IMR-90 (cell line): ENCODE measurements at regions not wholly inside any gene's neighbourhood (a gene's known extent, or its start where the extent isn't known, plus 50 kb on each side); places are given as distances from the start of the nearest gene placed in this dataset.
"Not testable (repeated sequence)": the region's sequence is repeated elsewhere in the genome, so short reads cannot be mapped to it uniquely, and the experiment has no call there.

Experiments
- ATAC-seq: fragments of 200-7000 bp; cut with Tn5 transposase; 2 replicates; pipeline ENCODE4 v1.9.1; 2020; ENCODE audit warnings: low read depth, mild to moderate bottlenecking, moderate library complexity
- BruUV-seq: library from RNA; stranded (reverse); fragments of 400-500 nt; replicated peaks from 2 replicates; lab custom pipeline; 2021; lab: Mats Ljungman, UMichigan
- CTCF ChIA-PET: fragments of 300-600 bp; formaldehyde crosslinking; extraction: SDS; loops from one replicate; lab custom pipeline; 2021; ENCODE audit warnings: antibody characterized with exemption; lab: Yijun Ruan, JAX
- POLR2A ChIA-PET: fragments of 300-600 bp; sonication (Branson Sonifier 250); formaldehyde crosslinking; loops from one replicate; lab custom pipeline; 2022; ENCODE audit warnings: antibody characterized with exemption; ENCODE audit not compliant: unreplicated experiment; lab: Charles Lee
- DNase-seq: peaks from one replicate; pipeline ENCODE4 v3.0.0; 2013
- H2AFZ ChIP-seq: replicated peaks from 2 replicates; pipeline ENCODE3; 2013; ENCODE audit warnings: low read length, mild to moderate bottlenecking; ENCODE audit not compliant: poor library complexity
- H2AK5ac ChIP-seq: 2 replicates; pipeline ENCODE4 v1.6.1; 2013; ENCODE audit warnings: low read depth, low read length, inconsistent platforms
- H2AK9ac ChIP-seq: replicated peaks from 2 replicates; pipeline ENCODE3; 2013; ENCODE audit warnings: mild to moderate bottlenecking, low read depth, low read length, moderate library complexity; ENCODE audit not compliant: poor library complexity
- H2BK120ac ChIP-seq: 2 replicates; pipeline ENCODE4 v1.6.1; 2013; ENCODE audit warnings: low read depth, low read length, inconsistent platforms
- H2BK15ac ChIP-seq: 3 replicates; pipeline ENCODE4 v1.6.1; 2013; ENCODE audit warnings: low read depth, low read length, inconsistent platforms
- H2BK20ac ChIP-seq: 2 replicates; pipeline ENCODE4 v1.6.1; 2013; ENCODE audit warnings: low read depth, mild to moderate bottlenecking, inconsistent platforms, low read length, moderate library complexity
- H2BK5ac ChIP-seq: 2 replicates; pipeline ENCODE4 v1.6.1; 2013; ENCODE audit warnings: mild to moderate bottlenecking, low read depth, low read length, inconsistent platforms; ENCODE audit not compliant: poor library complexity, severe bottlenecking
- H3K14ac ChIP-seq: replicated peaks from 2 replicates; pipeline ENCODE4 v1.6.1; 2013; ENCODE audit warnings: low read depth, low read length, inconsistent platforms
- H3K18ac ChIP-seq: 2 replicates; pipeline ENCODE4 v1.6.1; 2013; ENCODE audit warnings: low read depth, low read length, control low read depth
- H3K23ac ChIP-seq: 2 replicates; pipeline ENCODE4 v1.6.1; 2013; ENCODE audit warnings: low read depth, low read length, inconsistent platforms
- H3K27ac ChIP-seq: 2 replicates; pipeline ENCODE4 v1.5.1; 2013; ENCODE audit warnings: mild to moderate bottlenecking, control low read depth, low read length; ENCODE audit not compliant: insufficient read depth
- H3K27me3 ChIP-seq: 2 replicates; pipeline ENCODE4 v1.6.1; 2013; ENCODE audit warnings: low read length; ENCODE audit not compliant: control insufficient read depth, insufficient read depth
- H3K36me3 ChIP-seq: 2 replicates; pipeline ENCODE4 v1.6.1; 2013; ENCODE audit warnings: low read length, mixed read lengths; ENCODE audit not compliant: control insufficient read depth, insufficient read depth
- H3K4ac ChIP-seq: 2 replicates; pipeline ENCODE4 v1.6.1; 2013; ENCODE audit warnings: low read depth, low read length, inconsistent platforms
- H3K4me1 ChIP-seq: 2 replicates; pipeline ENCODE4 v1.6.1; 2013; ENCODE audit warnings: low read length, mixed read lengths; ENCODE audit not compliant: control insufficient read depth, insufficient read depth
- H3K4me2 ChIP-seq: 2 replicates; pipeline ENCODE4 v1.6.1; 2013; ENCODE audit warnings: low read depth, mild to moderate bottlenecking, control low read depth, low read length, moderate library complexity
- H3K4me3 ChIP-seq: 2 replicates; pipeline ENCODE4 v1.5.1; 2013; ENCODE audit warnings: low read depth, mild to moderate bottlenecking, control low read depth, low read length, moderate library complexity; ENCODE audit not compliant: insufficient read depth
- H3K56ac ChIP-seq: 2 replicates; pipeline ENCODE4 v1.6.1; 2013; ENCODE audit warnings: low read length, inconsistent platforms; ENCODE audit not compliant: insufficient read depth; ENCODE audit errors: extremely low read depth
- H3K79me1 ChIP-seq, 2 experiments: 2 replicates each; pipeline ENCODE4 v1.6.1; 2013; ENCODE audit warnings: low read length in 2 of 2, inconsistent platforms in 1 of 2, low read depth in 1 of 2
- H3K9ac ChIP-seq: 2 replicates; pipeline ENCODE4 v1.6.1; 2013; ENCODE audit warnings: low read depth, low read length, control low read depth
- H3K9me1 ChIP-seq: 2 replicates; pipeline ENCODE4 v1.6.1; 2013; ENCODE audit warnings: low read length, inconsistent platforms; ENCODE audit not compliant: insufficient read depth
- H3K9me3 ChIP-seq: 2 replicates; pipeline ENCODE4 v1.6.1; 2013; ENCODE audit warnings: low read length; ENCODE audit not compliant: control insufficient read depth, insufficient read depth
- H4K20me1 ChIP-seq: 2 replicates; pipeline ENCODE4 v1.6.1; 2013; ENCODE audit warnings: low read length, inconsistent platforms; ENCODE audit not compliant: insufficient read depth
- H4K5ac ChIP-seq: 2 replicates; pipeline ENCODE4 v1.6.1; 2013; ENCODE audit warnings: mild to moderate bottlenecking, low read depth, low read length, control low read depth
- H4K8ac ChIP-seq, 2 experiments: 2 replicates each; pipeline ENCODE4 v1.6.1; 2013; ENCODE audit warnings: low read depth in 2 of 2, low read length in 2 of 2, control low read depth in 1 of 2, inconsistent platforms in 1 of 2
- H4K91ac ChIP-seq: 2 replicates; pipeline ENCODE4 v1.6.1; 2013; ENCODE audit warnings: low read depth, low read length, inconsistent platforms; ENCODE audit not compliant: insufficient read depth
- WGBS, 2 experiments: methylation state at CpG; one replicate each; pipeline versions ENCODE4 v1.1.5 to v1.1.7; 2013; ENCODE audit warnings: missing lambda C conversion rate in 2 of 2; ENCODE audit not compliant: insufficient read length in 1 of 2; ENCODE audit errors: extremely low coverage in 2 of 2; 5-methylcytosine and 5-hydroxymethylcytosine counted together
- dilution Hi-C: fragments of 300-500 bp; cut with HindIII; formaldehyde crosslinking; loops from one replicate; pipeline ENCODE4 v1.14.3; 2018; ENCODE audit warnings: low sequenced_read_pairs; ENCODE audit not compliant: unreplicated experiment
- in situ Hi-C: fragments of 300-500 bp; cut with MboI; formaldehyde crosslinking; loops from 3 replicates; pipeline ENCODE4 v1.14.3; 2019; ENCODE audit warnings: low sequenced_read_pairs, inconsistent platforms, mixed read lengths
- intact Hi-C: fragments of 100-400 bp; cut with micrococcal nuclease; formaldehyde crosslinking; loops from 2 replicates; pipeline ENCODE4 v1.10.0; 2022

GRCh38 chr6:167482801-167483200, 157.9 kb downstream of the TTLL2 start:
- BruUV-seq, H3K4ac ChIP-seq, H3K56ac ChIP-seq, H4K20me1 ChIP-seq, dilution Hi-C loops, CTCF ChIA-PET, H4K91ac ChIP-seq, H3K4me2 ChIP-seq, H2AFZ ChIP-seq, H2BK120ac ChIP-seq, H3K4me3 ChIP-seq, H3K23ac ChIP-seq, H2AK9ac ChIP-seq, H3K27me3 ChIP-seq, H2BK5ac ChIP-seq, H3K18ac ChIP-seq, H3K9me1 ChIP-seq, H3K9ac ChIP-seq, H3K27ac ChIP-seq, H3K4me1 ChIP-seq, H3K79me1 ChIP-seq, POLR2A ChIA-PET, H2AK5ac ChIP-seq, H3K36me3 ChIP-seq, H2BK15ac ChIP-seq, in situ Hi-C loops, H2BK20ac ChIP-seq, DNase-seq, H3K14ac ChIP-seq, H4K8ac ChIP-seq, intact Hi-C loops, H4K5ac ChIP-seq, ATAC-seq: not testable (repeated sequence)
- peaks cover 41% of the 10 kb centered on the region for H3K9me3 ChIP-seq
- no CpG with 5 or more reads among the region's 3 CpGs for WGBS, 2 experiments
